ENCODE measurements at regions not wholly inside any gene's neighbourhood (a gene's known extent, or its start where the extent isn't known, plus 50 kb on each side); places are given as distances from the start of the nearest gene placed in this dataset.

GRCh38 chr6:74074645-74075044 lies 378.6 kb downstream of the CD109 start:
- Histone ChIP-seq H3K27me3 (ENCODE audit: control insufficient read depth, insufficient read depth, low read length) (no peaks in the 10 kb centered on the region), H3K4me1 (ENCODE audit: control insufficient read depth in 2 of 3, insufficient read depth in 2 of 3, low read depth in 1 of 3, low read length in 3 of 3) (no peaks in the 10 kb centered on the region), H3K36me3 (ENCODE audit: control insufficient read depth in 2 of 3, insufficient read depth in 3 of 3, low read length in 3 of 3) (no peaks in the 10 kb centered on the region), H3K27ac (ENCODE audit: low read depth in 2 of 2, low read length in 2 of 2) (no peak overlapping the region), H3K4me3 (ENCODE audit: low read length in 3 of 3) (no peak overlapping the region), H3K9ac (ENCODE audit: low read length in 3 of 3) (no peak overlapping the region), H3K9me3 (ENCODE audit: control insufficient read depth in 2 of 3, insufficient read depth in 1 of 3, low read length in 3 of 3) (no peaks in the 10 kb centered on the region)
- TF ChIP-seq CTCF (IDR thresholded peaks at IDR 0.05; ENCODE audit: borderline replicate concordance, extremely low read depth, insufficient read depth): no peak
- intact Hi-C loops (cut with DNase I): no loop called here
- DNase-seq (no peak), FAIRE-seq (no peak)

- no peak for TF ChIP-seq CTCF (IDR thresholded peaks at IDR 0.05; ENCODE audit: borderline replicate concordance, extremely low read depth, insufficient read depth)
- Histone ChIP-seq H3K4me1 (ENCODE audit: control insufficient read depth in 2 of 3, insufficient read depth in 2 of 3, low read depth in 1 of 3, low read length in 3 of 3) (no peaks in the 10 kb centered on the region), H3K36me3 (ENCODE audit: control insufficient read depth in 2 of 3, insufficient read depth in 3 of 3, low read length in 3 of 3) (no peaks in the 10 kb centered on the region), H3K4me3 (ENCODE audit: low read length in 3 of 3) (no peak overlapping the region), H3K27ac (ENCODE audit: low read depth in 2 of 2, low read length in 2 of 2) (no peak overlapping the region), H3K9me3 (ENCODE audit: control insufficient read depth in 2 of 3, insufficient read depth in 1 of 3, low read length in 3 of 3) (no peaks in the 10 kb centered on the region), H3K9ac (ENCODE audit: low read length in 3 of 3) (no peak overlapping the region), H3K27me3 (ENCODE audit: control insufficient read depth, insufficient read depth, low read length) (no peaks in the 10 kb centered on the region)
- no peak for FAIRE-seq
- no peak for DNase-seq
- intact Hi-C loops (cut with DNase I): no loop called here
Measured at GRCh38 chr6:74073999-74074398, 378.0 kb downstream of the CD109 start.

- intact Hi-C loops (cut with DNase I): no loop called here
- DNase-seq (no peak), FAIRE-seq (no peak)
- no peaks in the 10 kb centered on the region for H3K9me3 ChIP-seq (ENCODE audit: control insufficient read depth in 2 of 3, insufficient read depth in 1 of 3, low read length in 3 of 3)
- H3K36me3 ChIP-seq (ENCODE audit: control insufficient read depth in 2 of 3, insufficient read depth in 3 of 3, low read length in 3 of 3): no peaks in the 10 kb centered on the region
- H3K27ac ChIP-seq (ENCODE audit: low read depth in 2 of 2, low read length in 2 of 2): no peak overlapping the region
- TF ChIP-seq CTCF (IDR thresholded peaks at IDR 0.05; ENCODE audit: borderline replicate concordance, extremely low read depth, insufficient read depth): no peak
- H3K4me3 ChIP-seq (ENCODE audit: low read length in 3 of 3): no peak overlapping the region
- no peaks in the 10 kb centered on the region for H3K27me3 ChIP-seq (ENCODE audit: control insufficient read depth, insufficient read depth, low read length)
- no peak overlapping the region for H3K9ac ChIP-seq (ENCODE audit: low read length in 3 of 3)
- no peaks in the 10 kb centered on the region for H3K4me1 ChIP-seq (ENCODE audit: control insufficient read depth in 2 of 3, insufficient read depth in 2 of 3, low read depth in 1 of 3, low read length in 3 of 3)
Measured at GRCh38 chr6:74073429-74073828, 377.4 kb downstream of the CD109 start.

GRCh38 chr6:74071214-74071613 lies 375.2 kb downstream of the CD109 start:
- Histone ChIP-seq H3K27me3 (ENCODE audit: control insufficient read depth, insufficient read depth, low read length) (no peaks in the 10 kb centered on the region), H3K4me1 (ENCODE audit: control insufficient read depth in 2 of 3, insufficient read depth in 2 of 3, low read depth in 1 of 3, low read length in 3 of 3) (no peaks in the 10 kb centered on the region), H3K9ac (ENCODE audit: low read length in 3 of 3) (no peak overlapping the region), H3K4me3 (ENCODE audit: low read length in 3 of 3) (no peak overlapping the region), H3K36me3 (ENCODE audit: control insufficient read depth in 2 of 3, insufficient read depth in 3 of 3, low read length in 3 of 3) (no peaks in the 10 kb centered on the region), H3K9me3 (ENCODE audit: control insufficient read depth in 2 of 3, insufficient read depth in 1 of 3, low read length in 3 of 3) (no peaks in the 10 kb centered on the region), H3K27ac (ENCODE audit: low read depth in 2 of 2, low read length in 2 of 2) (no peak overlapping the region)
- FAIRE-seq: no peak
- intact Hi-C loops (cut with DNase I): no loop called here
- DNase-seq: no peak
- TF ChIP-seq CTCF (IDR thresholded peaks at IDR 0.05; ENCODE audit: borderline replicate concordance, extremely low read depth, insufficient read depth): no peak
